A549 (cell line): ENCODE measurements at regions not wholly inside any gene's neighbourhood (a gene's known extent, or its start where the extent isn't known, plus 50 kb on each side); places are given as distances from the start of the nearest gene placed in this dataset.

Source experiments
- BHLHE40 ChIP-seq: IDR thresholded peaks from 2 replicates; pipeline ENCODE4 v1.6.1; 2012; ENCODE audit warnings: low read depth, low read length, inconsistent platforms
- CBX8 ChIP-seq: fragments of 200-600 bp; sonication (generic); IDR thresholded peaks from 2 replicates; pipeline ENCODE4 v1.6.1; 2016
- CTCF ChIP-seq: fragments of >200 bp; sonication (Bioruptor Twin); formaldehyde crosslinking; IDR thresholded peaks from 3 replicates; pipeline ENCODE4 v1.5.1; 2016
- E2F6 ChIP-seq: IDR thresholded peaks from 2 replicates; pipeline ENCODE4 v1.6.1; 2012; ENCODE audit warnings: low read depth, borderline replicate concordance
- HOXB13 ChIP-seq: fragments of 250-450 bp; sonication (Bioruptor Pico); IDR thresholded peaks from 2 replicates; pipeline ENCODE4 v1.5.0; 2020; ENCODE audit warnings: low read depth, mild to moderate bottlenecking, moderate library complexity
- MAFK ChIP-seq: fragments of 450-650 bp; IDR thresholded peaks from 2 replicates; pipeline ENCODE4 v1.6.1; 2014; ENCODE audit not compliant: partially characterized antibody
- POLR2A ChIP-seq: IDR thresholded peaks from 2 replicates; pipeline ENCODE4 v1.6.1; 2012; ENCODE audit warnings: mild to moderate bottlenecking, low read length
- POLR2AphosphoS2 ChIP-seq: conservative IDR thresholded peaks from 2 replicates; pipeline ENCODE4 v1.6.1; 2012; ENCODE audit warnings: low read length, improper control_type of control experiment, inconsistent platforms
- SREBF2 ChIP-seq: fragments of 450-650 bp; IDR thresholded peaks from 2 replicates; pipeline ENCODE4 v1.6.1; 2014; ENCODE audit warnings: mild to moderate bottlenecking, moderate library complexity

- TF ChIP-seq CTCF (no peak), BHLHE40 (no peak), E2F6 (no peak), HOXB13 (no peak), POLR2A (no peak), CBX8 (no peak), MAFK (no peak), SREBF2 (no peak), POLR2AphosphoS2 (no peak)
Measured at GRCh38 chrX:150228431-150228830, 134.7 kb upstream of the MAMLD1 start.
